KG1 (cell line): ENCODE measurements at regions not wholly inside any gene's neighbourhood (a gene's known extent, or its start where the extent isn't known, plus 50 kb on each side); places are given as distances from the start of the nearest gene placed in this dataset.
"Not testable (repeated sequence)": the region's sequence is repeated elsewhere in the genome, so short reads cannot be mapped to it uniquely, and the experiment has no call there.

ENCODE experiments used
- DNase-seq: peaks from one replicate; lab custom pipeline; 2025; lab: John Stamatoyannopoulos, UW

GRCh38 chr2:147607379-147607778 is 237.4 kb upstream of the ACVR2A start:
- no peak for DNase-seq

GRCh38 chr2:147603876-147604275 is 241.0 kb upstream of the ACVR2A start:
- DNase-seq, result no peak

GRCh38 chr2:147603447-147603846 is 241.4 kb upstream of the ACVR2A start:
- no peak for DNase-seq

- DNase-seq, result no peak
Measured at GRCh38 chr2:147600646-147601045, 244.2 kb upstream of the ACVR2A start.

- DNase-seq, result no peak
Measured at GRCh38 chr2:147600223-147600622, 244.6 kb upstream of the ACVR2A start.

- DNase-seq, result no peak
Measured at GRCh38 chr2:147595200-147595599, 249.6 kb upstream of the ACVR2A start.

- DNase-seq, result no peak
Measured at GRCh38 chr2:147594038-147594437, 250.8 kb upstream of the ACVR2A start.

GRCh38 chr2:147592784-147593183 is 252.0 kb upstream of the ACVR2A start:
- DNase-seq, result not testable (repeated sequence)

- no peak for DNase-seq
Measured at GRCh38 chr2:147589127-147589526, 255.7 kb upstream of the ACVR2A start.

- no peak for DNase-seq
Measured at GRCh38 chr2:147588191-147588590, 256.6 kb upstream of the ACVR2A start.

- DNase-seq, result no peak
Measured at GRCh38 chr2:147578529-147578928, 266.3 kb upstream of the ACVR2A start.

GRCh38 chr2:147577998-147578380 is 266.8 kb upstream of the ACVR2A start:
- DNase-seq, result no peak

- no peak for DNase-seq
Measured at GRCh38 chr2:147577323-147577997, 267.4 kb upstream of the ACVR2A start.

- no peak for DNase-seq
Measured at GRCh38 chr2:147575106-147575505, 269.7 kb upstream of the ACVR2A start.

GRCh38 chr2:147572622-147573021 is 272.2 kb upstream of the ACVR2A start:
- DNase-seq, result no peak

GRCh38 chr2:147569426-147569825 is 275.4 kb upstream of the ACVR2A start:
- DNase-seq, result no peak

- no peak for DNase-seq
Measured at GRCh38 chr2:147568109-147568508, 276.7 kb upstream of the ACVR2A start.

GRCh38 chr2:147567136-147567535 is 277.7 kb upstream of the ACVR2A start:
- no peak for DNase-seq

GRCh38 chr2:147560810-147561535 is 283.9 kb upstream of the ACVR2A start:
- peak; percentile 12 for DNase-seq

- DNase-seq, result no peak
Measured at GRCh38 chr2:147559070-147559725, 285.6 kb upstream of the ACVR2A start.

GRCh38 chr2:147558620-147559019 is 286.2 kb upstream of the ACVR2A start:
- DNase-seq, result no peak

GRCh38 chr2:147554521-147555107 is 290.2 kb upstream of the ACVR2A start:
- DNase-seq, result no peak

GRCh38 chr2:147553775-147554271 is 291.0 kb upstream of the ACVR2A start:
- no peak for DNase-seq
